HEK293T (cell line): ENCODE measurements at regions not wholly inside any gene's neighbourhood (a gene's known extent, or its start where the extent isn't known, plus 50 kb on each side); places are given as distances from the start of the nearest gene placed in this dataset.
A peak's percentile ranks its signal among the peaks of the same experiment; 100 is the strongest.

Source experiments
- CTCF ChIA-PET: fragments of 350-600 bp; formaldehyde crosslinking; extraction: SDS; loops from one replicate; lab custom pipeline; 2021; ENCODE audit warnings: antibody characterized with exemption, inconsistent platforms; lab: Yijun Ruan, JAX
- POLR2A ChIA-PET: fragments of 350-600 bp; formaldehyde crosslinking; extraction: SDS; loops from one replicate; lab custom pipeline; 2020; ENCODE audit warnings: antibody characterized with exemption, inconsistent platforms; lab: Yijun Ruan, JAX
- DNase-seq: peaks from one replicate; pipeline ENCODE4 v3.0.0; 2012; ENCODE audit warnings: mixed read lengths; ENCODE audit errors: extremely low spot score
- ARNT ChIP-seq: fragments of 450-650 bp; IDR thresholded peaks from 2 replicates; pipeline ENCODE4 v1.6.1; 2017; ENCODE audit warnings: mild to moderate bottlenecking
- BHLHE40 ChIP-seq: fragments of 450-650 bp; IDR thresholded peaks from 2 replicates; pipeline ENCODE4 v1.6.1; 2016; ENCODE audit warnings: mild to moderate bottlenecking, moderate library complexity, borderline replicate concordance
- CTBP1 ChIP-seq: fragments of 450-650 bp; IDR thresholded peaks from 2 replicates; pipeline ENCODE4 v1.6.1; 2016; ENCODE audit warnings: borderline replicate concordance
- ELF4 ChIP-seq: fragments of 450-650 bp; IDR thresholded peaks from 2 replicates; pipeline ENCODE4 v1.6.1; 2017; ENCODE audit warnings: antibody characterized with exemption
- FOXA1 ChIP-seq: fragments of 450-650 bp; IDR thresholded peaks from 2 replicates; pipeline ENCODE4 v1.6.1; 2016; ENCODE audit warnings: mild to moderate bottlenecking
- FOXK2 ChIP-seq: fragments of 450-650 bp; IDR thresholded peaks from 2 replicates; pipeline ENCODE4 v1.6.1; 2016; ENCODE audit warnings: mild to moderate bottlenecking
- FOXM1 ChIP-seq: fragments of 450-650 bp; IDR thresholded peaks from 2 replicates; pipeline ENCODE4 v1.6.1; 2017; ENCODE audit warnings: mild to moderate bottlenecking, borderline replicate concordance
- HDGF ChIP-seq: fragments of 450-650 bp; IDR thresholded peaks from 2 replicates; pipeline ENCODE4 v1.6.1; 2017; ENCODE audit warnings: antibody characterized with exemption, borderline replicate concordance
- L3MBTL2 ChIP-seq: fragments of 450-650 bp; conservative IDR thresholded peaks from 2 replicates; pipeline ENCODE4 v1.6.1; 2016; ENCODE audit warnings: mild to moderate bottlenecking
- LEF1 ChIP-seq: fragments of 450-650 bp; IDR thresholded peaks from 2 replicates; pipeline ENCODE4 v1.6.1; 2017; ENCODE audit warnings: mild to moderate bottlenecking, borderline replicate concordance
- NFRKB ChIP-seq: fragments of 450-650 bp; IDR thresholded peaks from 2 replicates; pipeline ENCODE4 v1.6.1; 2016; ENCODE audit warnings: mild to moderate bottlenecking, moderate library complexity
- SP1 ChIP-seq: fragments of 450-650 bp; IDR thresholded peaks from 2 replicates; pipeline ENCODE4 v1.6.1; 2017
- SUZ12 ChIP-seq: fragments of 450-650 bp; IDR thresholded peaks from 2 replicates; pipeline ENCODE4 v1.6.1; 2016; ENCODE audit warnings: mild to moderate bottlenecking
- TARDBP ChIP-seq: fragments of 450-650 bp; IDR thresholded peaks from 2 replicates; pipeline ENCODE4 v1.6.1; 2016
- ZNF384 ChIP-seq: fragments of 450-650 bp; IDR thresholded peaks from 2 replicates; pipeline ENCODE4 v1.6.1; 2016
- TF ChIP-seq, protein P1 (sequence below): fragments of 450-650 bp; IDR thresholded peaks from 2 replicates; pipeline ENCODE4 v1.6.1; 2016

DNA sequence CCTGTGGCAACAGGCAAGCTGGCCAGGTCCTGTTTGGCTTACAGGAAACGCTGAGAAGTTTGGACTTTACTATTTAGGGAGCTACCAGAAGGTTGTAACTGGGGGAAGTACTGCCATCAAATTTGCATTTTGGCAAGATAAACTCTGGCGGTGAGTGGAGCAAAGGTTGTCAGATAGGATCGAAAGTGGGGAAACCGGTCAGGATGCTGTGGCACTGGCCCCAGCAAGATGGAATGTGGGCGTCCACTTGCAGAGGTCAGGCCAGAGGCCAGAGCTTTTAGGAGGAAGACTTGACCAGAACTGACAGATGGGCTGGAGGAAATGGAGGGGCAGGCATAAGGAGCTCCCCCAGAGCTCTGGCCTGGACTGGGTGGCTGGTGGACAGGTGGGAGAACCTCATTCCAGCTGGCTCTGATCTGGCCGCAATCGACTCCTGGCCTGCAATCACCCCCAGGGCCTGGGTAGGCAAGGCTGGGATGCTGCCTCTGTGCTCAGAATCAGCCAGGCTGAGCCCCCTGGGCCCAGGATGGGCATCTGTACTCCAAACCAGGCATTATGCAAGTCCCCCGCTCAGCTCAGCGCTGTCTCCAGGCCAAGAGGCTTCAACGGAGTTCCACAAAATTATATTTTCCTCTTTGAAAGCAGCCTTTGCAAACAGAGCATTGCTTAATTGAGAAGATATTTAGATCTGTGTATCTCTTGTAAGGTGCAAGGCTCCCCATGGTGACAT is 178.3 kb upstream of the NECTIN1 start:
- CTCF ChIA-PET, result no interaction called here
- no peak for TF ChIP-seq LEF1
- TF ChIP-seq SP1, result no peak
- TF ChIP-seq L3MBTL2, result no peak
- no peak for TF ChIP-seq CTBP1
- TF ChIP-seq ZNF384, result no peak
- TF ChIP-seq FOXM1, result no peak
- no peak for TF ChIP-seq BHLHE40
- TF ChIP-seq TARDBP, result no peak
- no peak for TF ChIP-seq HDGF
- TF ChIP-seq NFRKB, result no peak
- no peak for TF ChIP-seq FOXA1
- no peak for TF ChIP-seq ELF4
- no peak for TF ChIP-seq ARNT
- DNase-seq, result no peak
- POLR2A ChIA-PET, result no interaction called here

DNA sequence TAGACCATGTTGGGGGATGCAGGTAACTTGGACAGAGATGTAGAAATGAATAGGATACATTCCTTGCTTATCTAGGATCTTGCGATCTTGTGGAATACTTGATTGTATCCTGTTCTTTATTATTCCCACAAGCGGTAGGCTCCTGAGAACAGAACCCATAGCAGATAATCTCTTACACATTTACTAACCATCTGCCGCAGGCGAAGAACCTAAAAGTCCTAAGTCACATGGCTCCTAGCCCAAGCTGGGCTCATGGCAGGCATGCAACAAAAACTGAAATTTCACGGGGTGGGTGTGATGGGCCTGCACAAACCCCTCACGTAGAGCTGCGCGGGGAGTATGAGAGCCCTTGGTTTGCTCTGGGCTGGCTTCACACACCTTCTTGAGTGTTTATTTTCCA is 177.4 kb upstream of the NECTIN1 start:
- ChIA-PET POLR2A (no interaction called here), CTCF (no interaction called here)
- no peak for TF ChIP-seq TARDBP
- no peak for DNase-seq

DNA sequence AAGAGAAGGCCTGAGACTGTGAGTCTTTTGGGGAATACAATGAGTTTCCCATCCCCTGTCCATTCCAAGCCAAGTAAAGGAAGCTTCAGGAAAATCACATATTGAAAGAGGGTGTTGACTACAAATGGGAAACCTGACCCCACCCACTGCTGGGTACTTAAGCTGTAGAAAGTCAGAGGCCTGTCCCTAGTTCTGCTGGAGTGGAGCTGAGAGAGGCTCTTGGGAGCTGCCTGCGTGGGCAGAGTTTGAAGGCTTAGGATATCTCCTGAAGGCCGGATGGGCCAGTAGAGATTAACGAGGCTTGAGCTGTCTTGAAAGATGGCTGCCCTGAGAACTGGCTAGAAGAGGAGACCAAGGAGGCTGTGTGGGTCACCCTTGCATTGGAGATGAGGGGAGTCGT is 176.2 kb upstream of the NECTIN1 start:
- TF ChIP-seq HDGF (no peak), FOXM1 (no peak), FOXA1 (no peak)
- ChIA-PET CTCF (interaction anchor here (0.5 to 0.6 kb wide), 2 partner anchors 11 to 20 kb away, joined by 3 to 4 read pairs; no protein-coding TSS in a partner anchor), POLR2A (no interaction called here)
- DNase-seq, result no peak

DNA sequence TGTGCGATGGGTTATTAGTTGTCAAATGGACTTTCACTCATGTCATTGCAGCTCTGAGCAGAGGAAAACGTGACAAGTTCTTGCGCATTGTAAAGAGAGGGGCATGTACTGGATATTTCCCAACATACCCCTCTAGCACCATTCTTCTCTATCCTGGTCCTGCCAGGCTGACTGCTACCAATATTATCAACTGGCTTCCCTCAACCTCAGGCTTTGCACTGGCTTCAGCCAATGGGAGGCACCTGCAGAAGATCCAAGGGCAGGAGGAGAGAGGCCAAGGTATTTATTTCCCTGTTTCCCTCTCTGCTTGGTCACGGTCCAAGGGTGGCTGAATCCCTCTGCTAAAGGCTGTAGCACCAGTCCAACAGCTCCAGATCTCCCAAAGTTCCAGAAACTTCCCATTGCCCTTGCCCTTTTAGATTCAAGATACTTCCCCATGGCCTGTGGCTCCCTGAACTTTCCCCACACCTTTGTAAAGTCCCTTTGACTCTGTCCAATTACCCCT is 175.6 kb upstream of the NECTIN1 start:
- no peak for DNase-seq
- CTCF ChIA-PET, result no interaction called here
- TF ChIP-seq ZNF384 (no peak), FOXA1 (no peak), CTBP1 (no peak), FOXM1 (no peak), L3MBTL2 (no peak), NFRKB (no peak), HDGF (no peak), ARNT (no peak), LEF1 (no peak), BHLHE40 (no peak), FOXK2 (no peak), ELF4 (no peak), SP1 (no peak), SUZ12 (no peak)
- TF ChIP-seq, protein P1, sequence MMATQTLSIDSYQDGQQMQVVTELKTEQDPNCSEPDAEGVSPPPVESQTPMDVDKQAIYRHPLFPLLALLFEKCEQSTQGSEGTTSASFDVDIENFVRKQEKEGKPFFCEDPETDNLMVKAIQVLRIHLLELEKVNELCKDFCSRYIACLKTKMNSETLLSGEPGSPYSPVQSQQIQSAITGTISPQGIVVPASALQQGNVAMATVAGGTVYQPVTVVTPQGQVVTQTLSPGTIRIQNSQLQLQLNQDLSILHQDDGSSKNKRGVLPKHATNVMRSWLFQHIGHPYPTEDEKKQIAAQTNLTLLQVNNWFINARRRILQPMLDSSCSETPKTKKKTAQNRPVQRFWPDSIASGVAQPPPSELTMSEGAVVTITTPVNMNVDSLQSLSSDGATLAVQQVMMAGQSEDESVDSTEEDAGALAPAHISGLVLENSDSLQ, result no peak
- POLR2A ChIA-PET, result no interaction called here

DNA sequence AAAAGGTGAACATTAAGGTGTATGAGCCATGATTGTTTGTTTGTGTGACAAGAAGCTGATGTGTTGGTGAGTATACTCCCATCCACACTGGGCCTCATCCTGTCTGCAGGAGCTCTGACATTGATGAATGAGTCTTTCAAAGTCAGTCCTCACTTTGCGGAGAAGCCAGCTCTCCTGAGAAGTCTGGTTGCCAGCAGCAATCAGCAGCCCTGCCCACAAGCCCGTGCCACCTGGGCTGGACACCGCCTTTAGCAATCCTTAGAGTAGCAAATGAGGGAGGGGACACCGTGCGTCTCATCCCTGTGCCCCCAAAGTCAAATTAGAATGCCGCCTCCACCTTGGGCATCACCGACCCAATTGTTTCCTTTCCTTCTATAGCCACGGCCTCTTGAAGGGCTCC is 174.8 kb upstream of the NECTIN1 start:
- no peak for TF ChIP-seq CTBP1
- TF ChIP-seq, protein P1, result peak; percentile 40; the same call in 1 of the 2 replicates
- ChIA-PET POLR2A (no interaction called here), CTCF (no interaction called here)
- no peak for DNase-seq

DNA sequence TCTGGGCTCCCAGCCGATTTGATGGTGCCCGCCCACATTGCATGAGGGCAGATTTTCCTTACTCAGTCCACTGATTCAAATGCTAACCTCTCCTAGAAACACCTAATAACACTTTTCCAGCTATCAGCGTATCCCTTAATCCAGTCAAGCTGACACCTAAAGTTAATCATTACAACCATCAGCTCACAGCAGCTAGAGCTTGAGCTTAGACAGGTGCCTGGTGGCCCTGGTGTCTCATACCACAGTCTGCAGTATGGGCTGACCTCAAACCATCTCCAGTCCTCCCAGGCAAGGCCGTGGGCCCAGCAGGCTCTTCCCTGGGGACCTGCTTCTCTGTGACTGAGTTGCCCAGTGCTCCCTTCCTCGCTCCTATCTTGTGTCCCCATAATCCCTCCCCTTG is 174.4 kb upstream of the NECTIN1 start:
- TF ChIP-seq FOXA1, result no peak
- TF ChIP-seq ELF4, result no peak
- TF ChIP-seq, protein P1, result no peak
- ChIA-PET POLR2A (no interaction called here), CTCF (no interaction called here)
- DNase-seq, result no peak

DNA sequence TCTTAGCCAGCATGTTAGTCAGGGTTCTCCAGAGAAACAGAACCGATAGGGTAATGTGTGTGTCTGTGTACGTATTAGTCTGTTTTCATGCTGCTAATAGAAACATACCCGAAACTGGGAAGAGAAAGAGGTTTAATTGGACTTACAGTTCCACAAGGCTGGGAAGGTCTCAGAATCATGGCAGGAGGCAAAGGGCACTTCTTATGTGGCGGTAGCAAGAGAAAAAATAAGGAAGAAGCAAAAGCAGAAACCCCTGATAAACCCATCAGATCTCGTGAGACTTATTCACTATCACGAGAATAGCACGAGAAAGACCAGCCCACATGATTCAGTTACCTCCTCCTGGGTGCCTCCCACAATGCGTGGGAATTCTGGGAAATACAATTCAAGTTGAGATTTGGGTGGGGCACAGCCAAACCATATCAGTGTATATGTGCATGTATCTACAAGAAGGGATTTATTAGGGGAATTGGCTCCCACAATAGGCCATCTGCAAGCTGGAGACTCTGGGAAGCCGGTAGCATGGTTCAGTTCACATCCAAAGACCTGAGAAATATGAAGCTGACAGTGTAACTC is 173.7 kb upstream of the NECTIN1 start:
- DNase-seq, result no peak
- TF ChIP-seq FOXK2 (no peak), SP1 (no peak), BHLHE40 (no peak), SUZ12 (no peak), FOXM1 (no peak), TARDBP (no peak), ZNF384 (no peak), ELF4 (no peak), LEF1 (no peak), NFRKB (no peak), HDGF (no peak), FOXA1 (no peak), CTBP1 (no peak), ARNT (no peak), L3MBTL2 (no peak)
- TF ChIP-seq, protein P1, result no peak
- POLR2A ChIA-PET, result no interaction called here
- CTCF ChIA-PET, result no interaction called here
